Stimulated activated CD4-positive, alpha-beta T cell treated with anti-CD3 and anti-CD28 coated beads, Interleukin-12 subunit alpha, Interleukin-12 subunit beta, amount 100 ng/mL, for 48 hours (primary cell): ENCODE measurements at regions not wholly inside any gene's neighbourhood (a gene's known extent, or its start where the extent isn't known, plus 50 kb on each side); places are given as distances from the start of the nearest gene placed in this dataset.
"Not testable (repeated sequence)": the region's sequence is repeated elsewhere in the genome, so short reads cannot be mapped to it uniquely, and the experiment has no call there.

Experiments used
- DNase-seq, 3 donors: peaks; one replicate each; pipeline ENCODE4 v3.0.0-alpha.2; 2020; ENCODE audit warnings: low read depth in 2 of 3, low spot score in 1 of 3

GRCh38 chr12:75874441-75874840 lies 157.1 kb downstream of the PHLDA1 start:
- no peak for DNase-seq

- DNase-seq, result no peak
Measured at GRCh38 chr12:75872762-75873161, 158.8 kb downstream of the PHLDA1 start.

GRCh38 chr12:75870878-75871277 lies 160.7 kb downstream of the PHLDA1 start:
- DNase-seq, result no peak

GRCh38 chr12:75868501-75868900 lies 163.1 kb downstream of the PHLDA1 start:
- DNase-seq, result no peak

- no peak for DNase-seq
Measured at GRCh38 chr12:75865315-75865714, 166.3 kb downstream of the PHLDA1 start.

- DNase-seq, result no peak
Measured at GRCh38 chr12:75864161-75864560, 167.4 kb downstream of the PHLDA1 start.

- no peak for DNase-seq
Measured at GRCh38 chr12:75863533-75863932, 168.0 kb downstream of the PHLDA1 start.

GRCh38 chr12:75862692-75863471 lies 168.7 kb downstream of the PHLDA1 start:
- no peak for DNase-seq

GRCh38 chr12:75859868-75860267 lies 171.7 kb downstream of the PHLDA1 start:
- no peak for DNase-seq

GRCh38 chr12:75856235-75856634 lies 175.3 kb downstream of the PHLDA1 start:
- no peak for DNase-seq

GRCh38 chr12:75855360-75855759 lies 176.2 kb downstream of the PHLDA1 start:
- DNase-seq, result no peak

- DNase-seq, result no peak
Measured at GRCh38 chr12:75854681-75855309, 176.8 kb downstream of the PHLDA1 start.

- DNase-seq, result not testable (repeated sequence)
Measured at GRCh38 chr12:75854137-75854536, 177.4 kb downstream of the PHLDA1 start.

- no peak for DNase-seq
Measured at GRCh38 chr12:75853626-75854025, 177.9 kb downstream of the PHLDA1 start.

- no peak for DNase-seq
Measured at GRCh38 chr12:75852956-75853355, 178.6 kb downstream of the PHLDA1 start.

- DNase-seq, result no peak
Measured at GRCh38 chr12:75852143-75852542, 179.4 kb downstream of the PHLDA1 start.

GRCh38 chr12:75850721-75851462 lies 180.7 kb downstream of the PHLDA1 start:
- no peak for DNase-seq

GRCh38 chr12:75848961-75849360 lies 182.6 kb downstream of the PHLDA1 start:
- no peak for DNase-seq

GRCh38 chr12:75848431-75848925 lies 183.1 kb downstream of the PHLDA1 start:
- no peak for DNase-seq

GRCh38 chr12:75846102-75846501 lies 185.5 kb downstream of the PHLDA1 start:
- no peak for DNase-seq

GRCh38 chr12:75844985-75845384 lies 186.6 kb downstream of the PHLDA1 start:
- DNase-seq, result no peak
